ENCODE measurements at regions not wholly inside any gene's neighbourhood (a gene's known extent, or its start where the extent isn't known, plus 50 kb on each side); places are given as distances from the start of the nearest gene placed in this dataset.
A peak's percentile ranks its signal among the peaks of the same experiment; 100 is the strongest.

- H3K9me3 Mint-ChIP-seq: peaks cover 8% of the 10 kb centered on the region
- TF ChIP-seq CTCF (conservative IDR thresholded peaks at IDR 0.05): no peak
- DNase-seq (ENCODE audit: low read depth, low spot score): no peak
- no peak overlapping the region for H3K27ac Mint-ChIP-seq (ENCODE audit: unreplicated experiment)
- H3K4me3 Mint-ChIP-seq: no peak overlapping the region
- peaks cover 2% of the 10 kb centered on the region for H3K36me3 Mint-ChIP-seq (ENCODE audit: low read depth)
- peaks cover 19% of the 10 kb centered on the region for H3K27me3 Mint-ChIP-seq (ENCODE audit: low read depth)
- H3K4me1 Mint-ChIP-seq: peaks cover 21% of the 10 kb centered on the region
Measured at GRCh38 chr22:47921906-47922305, 1159.5 kb downstream of the TBC1D22A start.

- no peak for TF ChIP-seq CTCF (conservative IDR thresholded peaks at IDR 0.05)
- peak overlapping the region; percentile 22 for H3K27ac Mint-ChIP-seq (ENCODE audit: unreplicated experiment)
- H3K27me3 Mint-ChIP-seq (ENCODE audit: low read depth): peaks cover 13% of the 10 kb centered on the region
- no peak for DNase-seq (ENCODE audit: low read depth, low spot score)
- peaks cover 8% of the 10 kb centered on the region for H3K9me3 Mint-ChIP-seq
- H3K36me3 Mint-ChIP-seq (ENCODE audit: low read depth): no peaks in the 10 kb centered on the region
- H3K4me1 Mint-ChIP-seq: peaks cover 21% of the 10 kb centered on the region
- no peak overlapping the region for H3K4me3 Mint-ChIP-seq
Measured at GRCh38 chr22:47920380-47920959, 1158.0 kb downstream of the TBC1D22A start.

GRCh38 chr22:47919893-47920292 lies 1157.4 kb downstream of the TBC1D22A start:
- Mint-ChIP-seq H3K27ac (ENCODE audit: unreplicated experiment) (no peak overlapping the region), H3K9me3 (peaks cover 5% of the 10 kb centered on the region)
- TF ChIP-seq CTCF (conservative IDR thresholded peaks at IDR 0.05): no peak

GRCh38 chr22:47919001-47919441 lies 1156.6 kb downstream of the TBC1D22A start:
- TF ChIP-seq CTCF (conservative IDR thresholded peaks at IDR 0.05): no peak
- Mint-ChIP-seq H3K27me3 (ENCODE audit: low read depth) (peaks cover 11% of the 10 kb centered on the region), H3K4me3 (no peak overlapping the region), H3K36me3 (ENCODE audit: low read depth) (no peaks in the 10 kb centered on the region), H3K4me1 (peaks cover 21% of the 10 kb centered on the region), H3K27ac (ENCODE audit: unreplicated experiment) (no peak overlapping the region), H3K9me3 (peaks cover 4% of the 10 kb centered on the region)
- DNase-seq (ENCODE audit: low read depth, low spot score): no peak

More at GRCh38 chr22:47919893-47920292, 1157.4 kb downstream of the TBC1D22A start:
- DNase-seq (ENCODE audit: low read depth, low spot score): no peak
- Mint-ChIP-seq H3K4me1 (peaks cover 21% of the 10 kb centered on the region), H3K27me3 (ENCODE audit: low read depth) (peaks cover 12% of the 10 kb centered on the region), H3K4me3 (no peak overlapping the region), H3K36me3 (ENCODE audit: low read depth) (no peaks in the 10 kb centered on the region)

- TF ChIP-seq CTCF (conservative IDR thresholded peaks at IDR 0.05): no peak
- H3K27ac Mint-ChIP-seq (ENCODE audit: unreplicated experiment): no peak overlapping the region
- H3K4me1 Mint-ChIP-seq: peaks cover 21% of the 10 kb centered on the region
- peaks cover 9% of the 10 kb centered on the region for H3K27me3 Mint-ChIP-seq (ENCODE audit: low read depth)
- no peak overlapping the region for H3K4me3 Mint-ChIP-seq
- no peaks in the 10 kb centered on the region for H3K9me3 Mint-ChIP-seq
- DNase-seq (ENCODE audit: low read depth, low spot score): no peak
- no peaks in the 10 kb centered on the region for H3K36me3 Mint-ChIP-seq (ENCODE audit: low read depth)
Measured at GRCh38 chr22:47918276-47918921, 1155.9 kb downstream of the TBC1D22A start.

Measured in neural crest cell (in vitro differentiated cells).